ENCODE measurements at regions not wholly inside any gene's neighbourhood (a gene's known extent, or its start where the extent isn't known, plus 50 kb on each side); places are given as distances from the start of the nearest gene placed in this dataset.

- no peak for ATAC-seq
- no peak for DNase-seq (ENCODE audit: low spot score)
These were observed 310.9 kb upstream of the ANO3 start for GRCh38 chr11:26021017-26021416.

GRCh38 chr11:26023057-26023456 lies 308.9 kb upstream of the ANO3 start:
- no peak for DNase-seq (ENCODE audit: low spot score)
- no peak for ATAC-seq

- ATAC-seq (no peak), DNase-seq (ENCODE audit: low spot score) (no peak)
These were observed 306.3 kb upstream of the ANO3 start for GRCh38 chr11:26025676-26026075.

- no peak for DNase-seq (ENCODE audit: low spot score)
- ATAC-seq, result no peak
These were observed 305.9 kb upstream of the ANO3 start for GRCh38 chr11:26026078-26026477.

- ATAC-seq (no peak), DNase-seq (ENCODE audit: low spot score) (no peak)
These were observed 304.0 kb upstream of the ANO3 start for GRCh38 chr11:26027887-26028286.

- DNase-seq (ENCODE audit: low spot score) (no peak), ATAC-seq (no peak)
These were observed 303.5 kb upstream of the ANO3 start for GRCh38 chr11:26028393-26028911.

- ATAC-seq (no peak), DNase-seq (ENCODE audit: low spot score) (no peak)
These were observed 301.5 kb upstream of the ANO3 start for GRCh38 chr11:26030399-26030798.

GRCh38 chr11:26032241-26032640 lies 299.7 kb upstream of the ANO3 start:
- no peak for DNase-seq (ENCODE audit: low spot score)
- ATAC-seq, result no peak

GRCh38 chr11:26035696-26036095 lies 296.2 kb upstream of the ANO3 start:
- no peak for ATAC-seq
- no peak for DNase-seq (ENCODE audit: low spot score)

- DNase-seq (ENCODE audit: low spot score) (no peak), ATAC-seq (no peak)
These were observed 294.2 kb upstream of the ANO3 start for GRCh38 chr11:26037716-26038115.

- DNase-seq (ENCODE audit: low spot score) (no peak), ATAC-seq (no peak)
These were observed 291.6 kb upstream of the ANO3 start for GRCh38 chr11:26040339-26040738.

- no peak for DNase-seq (ENCODE audit: low spot score)
These were observed 289.8 kb upstream of the ANO3 start for GRCh38 chr11:26042113-26042512.

GRCh38 chr11:26043665-26044064 lies 288.3 kb upstream of the ANO3 start:
- DNase-seq (ENCODE audit: low spot score), result no peak
- no peak for ATAC-seq

More at GRCh38 chr11:26042113-26042512, 289.8 kb upstream of the ANO3 start:
- no peak for ATAC-seq

- no peak for ATAC-seq
These were observed 287.5 kb upstream of the ANO3 start for GRCh38 chr11:26044389-26044788.

GRCh38 chr11:26045082-26045481 lies 286.8 kb upstream of the ANO3 start:
- DNase-seq (ENCODE audit: low spot score) (no peak), ATAC-seq (no peak)

More at GRCh38 chr11:26044389-26044788, 287.5 kb upstream of the ANO3 start:
- DNase-seq (ENCODE audit: low spot score), result no peak

GRCh38 chr11:26048271-26048670 lies 283.7 kb upstream of the ANO3 start:
- DNase-seq (ENCODE audit: low spot score), result no peak

GRCh38 chr11:26053966-26054365 lies 278.0 kb upstream of the ANO3 start:
- no peak for ATAC-seq
- DNase-seq (ENCODE audit: low spot score), result no peak

More at GRCh38 chr11:26048271-26048670, 283.7 kb upstream of the ANO3 start:
- no peak for ATAC-seq

GRCh38 chr11:26062660-26063059 lies 269.3 kb upstream of the ANO3 start:
- ATAC-seq (no peak), DNase-seq (ENCODE audit: low spot score) (no peak)

GRCh38 chr11:26063915-26064314 lies 268.0 kb upstream of the ANO3 start:
- no peak for ATAC-seq
- DNase-seq (ENCODE audit: low spot score), result no peak

- DNase-seq (ENCODE audit: low spot score), result no peak
- ATAC-seq, result no peak
These were observed 266.0 kb upstream of the ANO3 start for GRCh38 chr11:26065944-26066343.

GRCh38 chr11:26070714-26071380 lies 261.1 kb upstream of the ANO3 start:
- DNase-seq (ENCODE audit: low spot score) (no peak), ATAC-seq (no peak)

- ATAC-seq (no peak), DNase-seq (ENCODE audit: low spot score) (no peak)
These were observed 259.2 kb upstream of the ANO3 start for GRCh38 chr11:26072614-26073153.

GRCh38 chr11:26073646-26074045 lies 258.3 kb upstream of the ANO3 start:
- ATAC-seq (no peak), DNase-seq (ENCODE audit: low spot score) (no peak)

Data from left lobe of liver (tissue), 2 donors.